ENCODE measurements at regions not wholly inside any gene's neighbourhood (a gene's known extent, or its start where the extent isn't known, plus 50 kb on each side); places are given as distances from the start of the nearest gene placed in this dataset.

DNA sequence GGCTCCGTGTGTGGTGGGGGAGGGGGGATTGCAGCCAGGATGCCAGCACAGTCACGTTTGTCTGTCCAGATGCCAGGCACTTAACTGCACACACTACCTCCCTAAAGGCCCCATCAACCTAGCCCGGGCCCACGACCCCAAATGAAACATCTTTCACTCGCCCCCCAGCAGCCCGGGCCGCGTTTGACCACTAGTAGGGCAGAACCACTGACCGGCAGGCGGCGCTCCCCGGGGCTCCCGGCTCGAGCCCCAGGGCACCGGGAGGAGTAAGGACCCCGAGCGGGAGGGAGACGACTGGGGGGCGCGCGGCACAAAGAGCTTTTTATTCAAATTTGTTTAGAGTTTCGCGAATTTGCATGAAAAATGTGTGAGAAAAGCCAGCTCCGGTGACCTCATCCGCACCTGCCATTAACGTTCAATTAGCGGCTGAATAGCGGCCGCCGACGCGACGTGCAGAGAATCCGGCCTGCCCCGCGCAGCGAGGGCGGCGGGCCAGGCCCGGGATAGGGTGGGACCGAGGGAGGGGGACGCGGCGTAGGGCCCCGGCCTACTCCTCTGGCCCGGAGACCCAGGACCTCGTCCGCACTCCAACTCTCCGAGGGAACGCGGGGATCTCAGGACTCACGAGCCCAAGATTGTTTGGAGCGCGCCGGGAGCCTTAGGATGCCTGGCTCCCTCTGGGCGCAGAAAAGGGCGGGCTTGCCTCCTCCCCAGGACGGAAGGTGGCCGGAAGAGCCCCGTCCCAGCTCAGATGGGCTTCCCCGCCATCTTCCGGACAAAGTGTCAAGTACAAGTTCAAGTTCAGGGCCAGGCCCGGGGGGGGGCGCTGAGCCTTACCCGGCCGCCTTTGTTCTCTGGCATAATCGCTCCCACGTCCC is 64.9 kb upstream of the POLG start:
- DNase-seq, result no peak

- DNase-seq, result no peak
Measured at GRCh38 chr15:89398896-89399237, 64.2 kb upstream of the POLG start.

- DNase-seq, result no peak
Measured at GRCh38 chr15:89397653-89398023, 63.0 kb upstream of the POLG start.

GRCh38 chr15:89396723-89397652 is 62.4 kb upstream of the POLG start:
- DNase-seq, result no peak

DNA sequence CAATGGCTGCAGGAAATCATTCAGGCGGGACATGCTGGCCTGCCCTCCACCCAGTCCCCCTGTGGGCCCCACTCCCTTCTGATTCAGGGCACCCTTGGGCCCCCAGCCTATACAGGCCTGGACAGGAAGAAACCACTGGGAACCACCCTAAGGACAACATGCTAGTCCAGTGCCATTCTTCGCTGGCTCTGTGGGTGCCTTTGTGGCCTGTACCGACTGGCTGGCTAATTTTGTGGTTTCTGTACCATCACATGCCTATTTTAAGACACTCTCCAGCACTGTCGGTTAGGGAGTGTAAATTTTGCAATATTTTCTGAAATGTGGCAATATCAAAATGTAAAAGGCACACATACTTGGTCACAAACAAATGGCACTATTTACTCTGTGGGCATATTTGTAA is 61.4 kb upstream of the POLG start:
- DNase-seq, result no peak

DNA sequence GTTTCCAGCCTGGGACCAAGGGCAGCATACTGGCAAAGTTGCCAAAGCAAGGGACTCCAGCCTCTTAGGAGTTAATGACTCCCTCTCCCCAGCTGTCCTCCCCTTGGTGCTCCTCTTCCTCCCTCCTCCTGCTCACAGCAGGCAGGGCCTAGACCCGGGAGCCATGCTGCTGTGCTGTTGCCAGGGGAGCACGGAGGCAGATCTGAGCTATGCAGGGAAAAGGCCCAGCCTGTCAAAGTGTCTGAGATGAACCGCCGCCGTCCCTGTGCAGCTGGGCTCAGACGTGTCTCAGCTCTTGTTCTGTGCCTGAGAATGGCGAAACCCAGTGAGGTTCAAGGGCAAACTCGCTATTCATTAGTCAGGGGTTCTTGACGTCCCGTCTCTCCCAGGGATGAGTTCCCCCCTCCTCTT is 60.8 kb upstream of the POLG start:
- no peak for DNase-seq

- no peak for DNase-seq
Measured at GRCh38 chr15:89395031-89395430, 60.4 kb upstream of the POLG start.

DNA sequence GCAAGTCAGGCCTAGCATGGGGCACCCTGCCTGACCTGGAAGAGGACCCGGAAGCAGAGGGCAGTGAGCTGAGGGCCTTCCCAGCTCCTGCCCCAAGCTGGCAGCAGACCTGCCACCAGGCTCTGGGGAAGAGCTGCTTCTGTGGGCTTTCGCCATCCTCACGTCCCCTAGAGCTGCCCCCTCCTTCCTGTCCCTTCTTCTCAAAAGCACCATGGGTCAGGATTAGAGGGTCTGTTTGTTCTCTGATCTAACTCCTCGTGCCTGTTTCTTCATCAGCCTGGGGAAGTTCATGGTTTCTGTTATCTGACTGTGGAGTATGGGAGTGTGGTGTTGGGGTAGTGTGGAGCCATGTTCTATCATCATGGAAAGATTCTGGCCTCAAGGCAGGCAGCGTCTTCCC is 58.4 kb upstream of the POLG start:
- DNase-seq, result no peak

DNA sequence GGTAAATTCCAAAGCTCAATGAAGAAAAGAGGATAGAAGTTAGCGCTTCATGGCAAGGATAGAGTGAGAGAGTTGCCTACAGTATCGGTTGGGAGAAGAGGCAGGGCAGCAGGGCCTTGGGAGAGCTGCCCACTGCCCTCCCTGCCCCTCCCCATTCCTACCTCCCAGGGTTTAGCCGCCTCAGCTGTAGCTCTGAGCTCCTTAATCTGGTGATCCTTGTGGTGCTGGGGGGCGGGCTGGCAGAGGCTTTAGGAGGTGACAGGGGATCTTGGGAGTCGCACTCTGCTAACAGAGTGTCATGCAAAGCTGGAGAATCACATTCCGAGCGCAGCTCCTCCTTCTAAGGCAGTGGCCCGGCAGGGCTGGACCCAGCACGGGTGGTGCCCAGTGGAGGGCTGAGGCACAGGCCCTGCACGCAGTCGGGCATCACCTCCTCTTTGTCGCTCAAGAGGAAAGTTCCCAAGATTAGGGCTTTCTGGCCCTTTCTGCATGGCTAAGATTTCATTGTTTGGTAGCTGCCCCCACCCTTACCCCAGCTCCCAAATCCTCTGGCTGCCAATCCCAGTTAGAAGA is 57.1 kb upstream of the POLG start:
- DNase-seq, result no peak

- DNase-seq, result no peak
Measured at GRCh38 chr15:89389841-89390603, 55.4 kb upstream of the POLG start.

DNA sequence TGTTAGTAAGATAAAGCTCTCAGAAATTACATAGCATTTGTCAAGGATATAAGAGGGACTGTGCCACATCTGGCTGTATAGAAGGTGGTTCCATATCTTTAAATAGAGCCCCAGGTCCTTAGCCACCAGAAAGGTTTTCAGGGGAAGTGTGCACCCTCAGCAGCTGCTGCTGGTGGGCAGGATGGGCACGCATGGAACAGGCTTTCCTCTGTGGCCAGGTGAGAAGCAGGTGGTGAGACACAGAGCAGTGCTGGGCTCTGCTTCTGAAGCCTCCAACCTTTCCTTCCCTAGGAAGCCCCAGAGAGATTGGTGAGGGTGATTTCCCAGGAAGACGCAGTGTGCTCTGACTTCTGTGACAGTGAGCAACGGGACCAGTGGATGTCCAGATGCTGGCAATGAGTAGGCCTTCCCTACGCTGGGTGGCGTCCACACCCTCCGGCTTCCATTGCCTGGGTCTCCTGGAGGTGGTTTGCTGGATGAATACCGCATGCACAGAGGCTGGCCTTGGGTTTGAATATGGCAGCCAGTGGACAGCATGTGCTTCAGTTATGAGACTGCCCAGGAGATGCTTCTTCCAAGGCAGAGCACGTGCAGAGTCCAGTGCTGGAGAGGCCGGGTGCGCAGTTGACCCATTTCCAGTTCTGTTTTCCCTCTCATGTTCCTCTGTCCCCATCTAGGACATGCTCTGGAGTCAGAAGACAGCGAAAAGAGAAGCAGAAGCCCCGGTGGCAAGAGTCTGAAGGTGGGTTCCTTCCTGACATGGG is 52.7 kb upstream of the POLG start:
- DNase-seq, result no peak

DNA sequence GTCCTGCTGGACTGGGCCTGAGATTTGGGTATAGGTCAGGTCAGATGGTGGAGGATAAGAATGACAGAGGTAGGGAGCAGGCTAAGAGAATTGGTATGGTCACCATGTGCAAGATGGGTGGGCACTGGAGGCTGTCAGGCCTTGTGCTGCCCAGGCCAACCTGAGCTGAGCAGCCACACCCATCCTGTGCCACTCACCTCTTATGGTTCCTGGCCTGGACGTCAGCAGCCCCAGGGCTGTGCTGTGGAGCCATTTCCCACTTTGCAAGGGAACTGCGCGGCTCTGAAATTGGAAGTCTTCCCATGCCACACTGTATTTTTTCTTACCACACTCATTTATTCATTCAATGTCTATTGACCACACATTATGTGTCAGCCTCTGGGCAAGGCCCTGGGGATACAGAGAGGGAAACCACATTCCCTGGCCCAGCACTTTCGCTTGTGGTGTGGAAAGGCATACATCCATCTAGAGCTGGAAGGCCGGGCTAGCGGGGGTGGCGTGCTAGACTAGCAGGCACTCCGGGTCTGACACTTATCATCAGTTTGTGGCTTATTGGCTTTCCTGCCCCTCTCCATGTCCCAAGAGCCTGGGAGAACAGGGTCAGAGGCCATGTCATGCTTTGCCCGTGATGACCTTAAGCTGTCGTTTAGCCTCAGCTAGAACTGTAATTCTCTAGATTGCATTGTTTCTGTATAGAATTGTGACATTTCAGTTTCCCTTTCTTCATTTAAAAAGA is 51.1 kb upstream of the POLG start:
- no peak for DNase-seq

Measured in GDM1 (cell line).